Hepatic stellate cell (primary cell): ENCODE measurements at regions not wholly inside any gene's neighbourhood (a gene's known extent, or its start where the extent isn't known, plus 50 kb on each side); places are given as distances from the start of the nearest gene placed in this dataset.
"Not testable (repeated sequence)": the region's sequence is repeated elsewhere in the genome, so short reads cannot be mapped to it uniquely, and the experiment has no call there.

Experiments used
- DNase-seq: peaks from one replicate; pipeline ENCODE4 v3.0.0; 2011; ENCODE audit warnings: low spot score

DNA sequence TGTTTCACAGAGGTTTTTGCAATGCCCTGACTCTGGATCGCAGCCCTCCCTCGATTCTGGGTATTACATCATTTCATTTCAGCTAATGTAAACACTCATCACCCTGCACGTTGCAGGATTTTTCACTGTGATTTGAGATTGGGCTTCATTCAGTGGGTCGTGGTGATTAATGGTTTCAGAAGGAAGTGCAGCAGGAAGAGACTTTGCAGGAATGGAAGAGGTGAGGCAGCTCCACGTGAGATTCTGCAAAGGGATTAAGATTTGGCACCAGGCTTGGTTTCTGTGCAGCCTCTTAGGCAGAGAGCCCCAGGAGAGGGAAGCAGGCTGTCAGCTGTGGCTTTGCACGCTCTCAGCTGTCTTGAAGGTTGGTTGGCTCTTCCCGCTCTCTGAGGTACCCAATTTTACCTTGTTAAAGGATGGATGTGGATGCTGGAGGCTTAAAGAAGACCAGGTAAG is 95.2 kb downstream of the PLCE1 start:
- DNase-seq, result peak; percentile 35

DNA sequence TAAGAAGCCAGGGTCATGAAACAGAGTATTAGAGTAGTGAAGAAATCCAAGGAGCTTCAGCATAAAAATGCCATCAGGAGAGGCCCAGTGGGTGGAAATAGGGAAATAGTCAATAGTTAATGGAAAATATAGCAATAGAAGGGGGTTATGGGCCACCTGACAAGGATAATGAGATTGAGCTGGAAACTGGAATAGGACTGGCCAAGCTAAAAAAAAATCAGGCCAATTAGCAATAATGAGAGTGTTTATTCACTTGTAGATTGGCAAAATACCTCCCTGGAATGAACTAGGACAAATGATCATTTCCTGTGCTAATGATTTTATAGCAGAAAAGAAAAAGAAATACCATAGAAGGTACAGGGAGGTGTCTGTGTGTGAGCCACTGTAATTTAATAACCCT is 97.9 kb downstream of the PLCE1 start:
- no peak for DNase-seq

DNA sequence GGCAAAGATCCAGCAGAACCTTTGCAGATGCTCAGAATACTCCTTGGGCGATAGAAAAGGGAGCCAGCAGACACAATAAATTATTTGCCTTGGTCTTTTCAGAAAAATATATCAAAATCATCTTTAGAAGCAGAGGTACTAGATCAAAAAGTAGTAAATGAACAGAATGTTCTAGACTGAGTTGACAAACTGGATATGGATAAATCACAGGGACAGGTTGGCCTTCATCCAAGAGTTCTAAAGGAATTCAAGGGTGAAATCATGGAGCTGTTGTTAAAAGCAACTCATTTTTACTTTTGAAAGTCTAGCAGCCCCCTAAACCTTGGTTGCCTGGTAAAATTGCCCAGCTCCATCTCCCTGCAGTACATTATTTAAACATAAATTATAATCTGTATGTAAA is 99.1 kb downstream of the PLCE1 start:
- no peak for DNase-seq

- DNase-seq, result peak; percentile 20
Observed at GRCh38 chr10:94093286-94093905, 99.7 kb downstream of the PLCE1 start.

DNA sequence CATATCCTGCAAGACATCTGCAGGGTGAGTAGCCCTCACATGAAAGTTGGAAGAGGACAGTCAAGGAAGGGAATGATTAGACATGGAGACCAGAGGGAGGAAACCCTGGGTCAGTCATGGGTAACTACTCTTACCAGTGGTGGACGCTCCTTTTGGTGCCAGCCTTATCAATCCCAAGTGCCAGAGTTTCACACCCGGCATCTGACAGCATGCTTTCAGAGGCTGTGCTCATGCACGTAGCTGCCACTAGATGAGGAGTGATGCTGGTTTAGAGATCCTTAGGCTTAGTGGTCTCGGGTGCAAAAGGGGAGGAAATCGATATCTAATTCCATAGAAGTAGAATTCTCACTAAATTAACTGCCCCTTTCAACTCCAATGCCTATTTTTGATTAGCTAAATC is 100.8 kb downstream of the PLCE1 start:
- DNase-seq, result no peak

DNA sequence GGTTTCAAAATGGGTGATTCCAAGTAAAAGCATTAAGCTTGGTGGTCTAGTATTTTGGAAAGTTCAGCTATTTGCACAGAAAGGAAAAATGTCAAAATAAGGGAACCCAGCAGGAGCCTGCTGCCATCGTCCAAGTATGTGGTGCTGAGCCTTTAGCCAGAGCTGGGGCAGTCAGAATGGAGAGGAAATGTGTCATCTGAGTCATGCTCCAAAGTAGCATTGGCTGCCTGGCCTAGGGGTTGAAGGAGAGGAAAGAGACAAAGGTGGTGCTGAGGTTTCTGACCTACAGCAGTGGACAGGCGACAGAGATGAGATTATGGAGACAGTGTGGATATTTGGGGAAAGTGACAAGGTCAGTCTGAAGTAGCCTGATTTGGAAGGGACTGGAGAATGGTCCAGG is 103.9 kb downstream of the PLCE1 start:
- peak; percentile 32 for DNase-seq

GRCh38 chr10:94098896-94099295 is 105.2 kb downstream of the PLCE1 start:
- no peak for DNase-seq

GRCh38 chr10:94101894-94102293 is 108.2 kb downstream of the PLCE1 start:
- DNase-seq, result no peak

GRCh38 chr10:94102436-94102835 is 108.7 kb downstream of the PLCE1 start:
- DNase-seq, result no peak

DNA sequence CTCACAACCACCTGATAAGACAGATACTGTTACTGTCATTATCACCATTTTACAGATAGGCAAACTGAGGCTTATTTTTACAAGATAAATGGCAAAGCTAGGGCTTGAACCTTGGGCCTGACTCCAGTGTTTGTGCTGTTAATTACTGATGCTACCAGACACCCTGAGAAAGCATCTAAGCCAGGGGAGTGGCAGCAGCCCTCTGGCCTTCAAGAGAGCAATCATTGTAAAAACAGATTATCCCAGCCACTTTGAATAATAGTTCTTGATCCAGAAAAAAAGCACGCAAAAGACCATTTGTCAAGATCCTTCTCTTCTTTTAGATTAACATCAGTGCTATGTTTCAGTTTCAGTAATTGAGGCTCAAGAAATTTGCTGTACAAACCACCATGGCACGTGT is 109.5 kb downstream of the PLCE1 start:
- no peak for DNase-seq

GRCh38 chr10:94103801-94104221 is 110.1 kb downstream of the PLCE1 start:
- peak; percentile 44 for DNase-seq

DNA sequence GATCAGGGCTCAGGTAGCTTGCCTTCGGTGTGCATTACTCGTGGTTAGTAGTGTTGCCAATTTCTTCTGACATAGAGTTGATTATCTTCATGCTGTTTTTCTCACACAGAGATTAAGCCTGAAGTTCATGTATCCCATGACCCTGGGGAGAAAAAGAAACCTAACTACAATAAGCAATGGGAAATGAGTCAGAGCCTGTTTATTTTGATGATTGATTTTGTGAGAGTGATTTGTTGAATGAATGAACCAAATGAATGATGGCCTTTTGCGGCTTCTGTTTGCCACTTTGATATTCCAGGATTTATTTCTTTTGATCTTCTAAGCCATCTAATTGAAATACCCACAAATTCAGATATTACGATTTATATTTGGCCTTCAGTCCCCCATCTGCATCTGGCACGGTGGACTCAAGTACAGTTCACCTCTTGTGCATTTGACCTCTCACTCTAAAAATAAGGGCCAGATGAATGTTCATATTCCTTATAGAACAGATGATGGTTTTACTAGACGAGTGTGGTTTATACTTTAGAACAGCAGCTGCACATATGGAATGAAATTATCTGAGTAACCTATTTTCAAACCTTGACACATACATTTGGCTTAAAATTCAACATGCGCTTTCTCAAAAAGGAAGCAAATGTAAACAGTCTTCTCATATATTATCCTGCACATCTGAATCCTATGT is 110.7 kb downstream of the PLCE1 start:
- DNase-seq, result no peak

- DNase-seq, result no peak
Observed at GRCh38 chr10:94105226-94105625, 111.5 kb downstream of the PLCE1 start.

DNA sequence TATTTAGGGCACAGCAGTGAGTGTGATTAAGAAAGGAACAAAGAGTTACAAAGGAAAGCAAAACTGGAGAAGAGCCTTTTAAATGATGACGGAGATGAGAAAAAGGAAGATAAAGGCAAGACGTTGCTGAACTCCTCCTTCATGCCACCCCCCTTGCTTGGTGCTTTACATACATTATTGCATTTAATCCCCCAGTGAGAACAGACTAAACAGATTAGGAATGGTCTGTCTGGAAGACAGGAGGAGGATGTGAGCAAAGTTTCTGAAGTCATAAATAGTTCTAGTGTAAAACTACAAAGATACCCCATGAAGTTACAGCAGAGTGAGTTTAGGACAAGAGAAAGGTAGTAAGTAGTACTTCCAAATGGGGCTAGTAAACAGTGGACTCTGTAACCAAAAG is 113.5 kb downstream of the PLCE1 start:
- no peak for DNase-seq

GRCh38 chr10:94108200-94108599 is 114.5 kb downstream of the PLCE1 start:
- peak; percentile 57 for DNase-seq

DNA sequence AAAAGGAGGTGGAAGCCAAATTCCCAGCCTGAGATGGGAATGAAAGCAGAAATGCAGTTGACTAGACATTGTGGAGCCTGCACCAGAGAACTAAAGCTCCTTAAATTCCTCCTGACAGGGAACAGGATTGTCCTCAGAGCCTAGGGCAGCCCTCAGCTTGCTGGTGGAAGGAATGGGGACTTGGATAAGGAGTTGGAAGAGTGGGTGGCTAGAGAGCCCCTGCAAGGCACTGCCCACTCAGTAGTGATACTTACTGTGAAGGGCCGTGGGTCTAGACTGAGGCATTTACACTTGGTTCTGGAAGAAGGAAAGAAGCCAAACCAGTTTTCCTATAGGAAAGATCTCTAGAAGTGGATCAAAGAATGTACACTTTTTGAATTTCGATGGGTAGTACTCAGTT is 117.6 kb downstream of the PLCE1 start:
- DNase-seq, result no peak

DNA sequence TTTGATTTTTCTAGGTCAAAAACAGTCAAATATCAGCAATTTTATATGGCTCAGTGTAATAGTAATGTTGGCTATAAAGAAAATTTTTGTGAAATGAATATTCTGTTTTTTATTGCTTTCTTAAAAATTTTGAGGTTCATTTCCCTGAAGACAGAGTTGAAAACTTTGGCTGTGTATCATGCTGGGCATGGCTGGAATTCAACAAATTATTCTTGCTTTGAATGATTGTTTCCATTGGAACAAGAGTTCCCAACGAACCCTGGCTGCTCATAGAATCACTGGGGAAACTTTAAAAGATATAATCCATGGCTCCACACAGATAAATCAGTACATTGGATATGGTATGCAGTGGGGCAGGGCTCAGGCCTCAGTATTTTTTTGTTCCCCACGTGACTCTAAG is 118.6 kb downstream of the PLCE1 start:
- DNase-seq, result no peak

DNA sequence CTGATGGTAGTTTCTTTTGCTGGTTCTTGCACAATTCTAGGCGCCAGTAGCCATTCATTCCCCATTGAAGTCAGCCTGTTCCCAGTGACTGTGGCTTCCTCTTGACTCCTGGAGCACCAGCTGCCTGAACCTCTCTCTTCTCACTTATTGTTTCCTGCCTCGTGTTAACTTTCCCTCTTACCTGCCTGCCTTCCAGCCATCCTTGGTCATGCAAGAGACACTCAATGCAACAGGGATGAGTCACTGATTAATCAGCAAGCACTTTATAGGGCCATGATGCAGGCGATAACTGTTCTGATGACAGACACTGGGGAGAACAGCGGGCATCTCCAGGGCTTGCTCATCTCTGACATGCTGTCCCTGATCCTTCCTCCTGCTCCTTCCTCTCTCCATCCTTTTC is 122.0 kb downstream of the PLCE1 start:
- no peak for DNase-seq

- DNase-seq, result no peak
Observed at GRCh38 chr10:94116848-94117247, 123.1 kb downstream of the PLCE1 start.

DNA sequence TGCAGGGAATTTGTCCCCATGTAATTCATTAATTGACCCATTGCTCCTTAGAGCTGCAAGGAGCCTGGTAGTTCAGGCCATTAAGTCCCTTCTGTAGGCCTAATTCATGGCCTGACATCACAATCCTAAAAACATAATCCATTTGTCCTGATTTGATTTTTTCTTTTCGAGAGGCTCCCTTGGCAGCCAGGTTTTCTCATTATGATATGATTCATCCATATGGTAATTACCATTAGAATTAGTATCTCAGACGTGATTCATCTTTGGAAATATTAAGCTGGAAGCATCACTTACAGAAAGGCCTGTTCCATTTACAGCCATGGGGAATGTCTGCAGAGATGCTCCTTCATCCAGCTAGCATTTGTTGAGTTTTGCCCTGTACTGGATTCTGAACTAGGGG is 128.5 kb downstream of the PLCE1 start:
- DNase-seq, result no peak

DNA sequence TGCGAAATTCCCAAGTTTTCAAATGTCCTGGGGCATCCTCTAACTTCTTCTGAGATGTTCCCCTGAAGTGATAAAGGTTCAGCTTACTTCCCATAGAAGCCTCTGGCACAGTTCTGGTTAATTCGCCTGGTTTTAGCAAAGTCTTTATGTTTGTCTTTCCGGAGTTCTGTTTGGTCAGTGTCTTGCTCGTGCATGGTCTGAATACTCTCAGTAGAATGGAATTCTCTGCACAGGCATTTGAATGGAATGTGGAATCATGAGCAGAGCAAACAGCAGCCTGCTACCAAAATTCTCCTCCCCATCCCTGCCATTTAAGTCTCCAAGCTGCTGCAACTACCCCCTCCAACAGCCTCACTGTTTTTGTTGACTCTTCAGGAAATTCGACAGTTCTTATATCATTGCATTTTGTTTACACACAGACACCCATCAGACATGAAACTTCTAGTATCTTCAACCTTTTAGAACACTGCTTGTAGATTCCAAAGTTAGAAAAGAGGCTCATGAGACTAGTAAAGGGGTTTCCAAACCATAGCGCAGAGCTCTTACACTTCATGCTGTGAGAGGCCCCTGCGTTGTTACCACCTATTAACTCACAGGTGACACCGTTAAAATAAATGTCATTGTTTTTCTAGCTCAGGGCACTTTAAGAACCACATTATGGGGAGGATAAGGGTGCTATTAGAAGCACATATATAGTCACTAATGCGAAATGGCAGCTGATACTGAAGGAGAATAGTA is 129.7 kb downstream of the PLCE1 start:
- DNase-seq, result peak; percentile 70

DNA sequence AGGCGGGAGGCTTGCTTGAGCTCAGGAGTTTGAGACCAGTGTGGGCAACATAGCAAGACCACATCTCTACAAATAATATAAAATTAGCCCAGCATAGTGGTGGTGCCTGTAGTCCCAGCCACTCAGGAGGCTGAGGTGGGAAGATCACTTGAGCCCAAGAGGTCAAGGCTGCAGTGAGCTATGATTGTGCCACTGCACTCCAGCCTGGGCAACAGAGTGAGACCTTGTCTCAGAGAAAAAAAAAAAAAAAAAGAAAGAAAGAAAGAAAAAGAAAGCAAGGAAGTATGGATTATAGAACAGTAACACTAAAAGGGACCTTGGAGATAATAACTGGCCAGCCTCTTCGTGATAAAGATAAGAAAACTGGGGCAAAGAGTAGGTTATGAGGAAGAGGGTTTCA is 130.4 kb downstream of the PLCE1 start:
- not testable (repeated sequence) for DNase-seq

DNA sequence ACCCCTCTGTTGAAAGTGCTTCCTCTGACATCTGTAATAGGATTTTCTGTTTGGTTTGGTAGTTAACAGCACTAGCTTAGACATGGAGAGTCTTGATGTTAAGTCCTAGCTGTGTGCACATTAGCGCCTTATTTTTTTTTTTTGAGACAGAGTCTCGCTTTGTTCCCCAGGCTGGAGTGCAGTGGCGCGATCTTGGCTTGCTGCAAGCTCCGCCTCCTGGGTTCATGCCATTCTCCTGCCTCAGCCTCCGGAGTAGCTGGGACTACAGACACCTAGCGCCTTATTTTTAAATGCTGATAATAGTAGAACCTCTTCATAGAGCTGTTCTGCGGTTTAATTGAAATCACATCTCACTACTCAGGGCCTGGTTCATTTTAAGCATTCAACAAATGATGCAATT is 131.5 kb downstream of the PLCE1 start:
- DNase-seq, result not testable (repeated sequence)
